8988T (cell line): ENCODE measurements at regions not wholly inside any gene's neighbourhood (a gene's known extent, or its start where the extent isn't known, plus 50 kb on each side); places are given as distances from the start of the nearest gene placed in this dataset.
"Not testable (repeated sequence)": the region's sequence is repeated elsewhere in the genome, so short reads cannot be mapped to it uniquely, and the experiment has no call there.

ENCODE experiments used
- DNase-seq: peaks from one replicate; pipeline ENCODE4 v3.0.0; 2011

DNA sequence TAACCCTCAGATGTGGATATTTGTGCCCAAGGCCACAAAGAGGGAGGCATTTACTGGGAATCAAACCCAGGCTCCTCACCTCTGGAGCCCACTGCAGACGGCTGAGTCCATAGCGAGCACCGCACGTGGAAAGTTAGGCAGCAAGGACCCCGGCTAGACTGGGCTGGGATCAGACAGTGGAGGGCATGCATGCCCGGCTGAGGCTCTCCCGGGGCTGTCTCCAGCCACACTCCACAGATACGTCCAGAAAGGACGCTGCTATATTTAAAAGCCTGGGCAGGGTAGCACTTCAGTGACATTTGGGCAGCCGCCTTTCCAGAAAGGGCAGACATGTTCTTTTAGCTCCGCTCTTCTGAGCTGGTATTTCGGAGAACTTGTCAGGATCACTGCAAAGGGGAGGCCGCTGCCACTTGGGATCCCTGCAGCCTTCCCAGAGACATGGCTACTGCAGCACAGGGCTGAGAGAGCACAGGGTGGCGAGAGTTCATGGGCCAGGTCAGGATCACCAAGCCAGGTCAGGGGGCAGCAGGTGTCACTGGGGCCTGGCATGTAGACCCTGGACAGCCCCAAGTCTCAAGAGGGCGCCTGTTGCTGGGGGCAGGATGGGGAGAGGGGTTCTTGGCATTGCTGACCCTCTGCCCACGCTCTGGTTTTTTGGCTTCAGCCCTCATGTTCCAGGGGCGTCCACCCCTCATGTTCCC lies 121.7 kb downstream of the PHETA1 start:
- DNase-seq, result no peak

DNA sequence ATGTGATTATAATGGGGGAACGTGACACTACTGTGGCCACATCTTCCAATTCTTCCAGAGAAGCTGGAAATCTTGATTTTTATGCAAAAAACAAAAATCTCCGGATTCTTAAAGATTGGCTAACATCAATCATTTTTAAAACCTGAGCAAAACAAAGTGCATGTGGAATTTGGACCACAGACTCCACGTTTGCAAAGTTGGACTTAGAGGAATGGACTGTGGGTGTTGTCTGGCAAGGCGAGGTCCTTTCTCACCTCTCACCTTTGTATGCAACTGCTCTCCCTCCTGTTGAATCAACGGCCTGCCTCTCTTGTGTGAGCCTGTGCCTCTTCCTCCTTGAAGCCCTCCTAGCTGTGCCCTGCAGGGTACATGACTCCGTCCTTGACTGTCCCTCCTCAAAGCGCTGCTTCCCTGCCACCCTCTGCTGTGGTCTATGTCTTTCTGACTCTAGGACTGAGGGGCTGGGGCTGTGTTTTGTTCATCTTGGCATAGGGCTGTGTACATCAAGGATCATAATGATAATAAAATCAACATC lies 122.4 kb downstream of the PHETA1 start:
- DNase-seq, result no peak

DNA sequence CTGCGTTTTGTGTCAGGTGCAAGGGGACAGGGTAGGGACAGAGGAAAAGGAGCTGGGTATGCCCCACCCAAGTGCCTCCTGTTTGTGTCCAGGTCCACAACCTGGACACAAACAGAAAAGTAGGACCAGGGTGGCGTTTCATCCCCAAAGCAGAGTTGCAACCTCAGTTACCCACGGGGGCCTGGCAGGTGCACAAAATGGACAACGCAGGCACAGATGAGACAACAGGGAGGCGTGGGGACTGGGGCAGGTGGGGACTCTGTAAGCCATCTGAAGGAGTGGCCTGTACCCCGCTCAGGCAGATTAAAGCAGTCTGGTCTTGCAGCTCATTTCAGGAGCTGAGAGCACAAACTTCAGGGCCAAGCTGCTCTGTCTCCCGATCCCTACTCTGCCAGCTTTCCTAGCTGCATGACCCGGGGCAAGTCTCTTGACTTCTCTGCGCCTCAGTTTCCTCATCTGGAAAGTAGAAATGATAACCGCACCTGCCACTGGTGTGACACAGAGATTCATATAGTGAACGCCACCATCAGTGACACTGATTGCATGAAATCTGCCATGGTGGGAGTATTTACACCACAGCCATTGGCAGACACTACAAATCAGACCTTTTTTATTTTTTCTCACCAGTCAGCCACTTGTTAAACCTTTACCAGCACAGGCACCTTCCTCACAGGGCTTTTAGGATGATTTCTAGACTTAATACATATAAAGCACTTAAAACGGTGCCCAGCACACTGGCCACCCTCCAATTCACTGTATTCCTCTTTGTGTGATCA lies 123.0 kb downstream of the PHETA1 start:
- DNase-seq, result no peak

DNA sequence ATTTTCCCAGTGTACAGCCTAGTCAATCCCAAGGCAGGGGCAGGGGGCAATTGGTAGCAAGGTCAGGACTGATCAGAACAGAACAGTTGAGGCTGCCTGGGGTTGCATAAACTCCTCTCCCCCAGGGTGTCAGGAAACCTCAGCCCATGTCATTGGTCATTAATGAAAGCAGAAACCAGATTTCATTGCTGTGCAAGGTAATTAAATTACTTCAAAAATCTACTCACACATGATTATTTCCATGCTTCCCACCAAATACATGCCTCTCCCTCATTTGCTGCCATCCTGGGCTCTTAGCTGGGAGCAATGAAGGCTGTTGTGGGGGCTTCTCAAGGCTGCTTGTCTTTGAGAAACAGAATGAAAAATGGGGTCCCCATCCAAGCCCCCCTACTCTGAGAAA lies 124.2 kb downstream of the PHETA1 start:
- DNase-seq, result no peak

- not testable (repeated sequence) for DNase-seq
Observed at GRCh38 chr12:111242817-111243216, 126.1 kb downstream of the PHETA1 start.

DNA sequence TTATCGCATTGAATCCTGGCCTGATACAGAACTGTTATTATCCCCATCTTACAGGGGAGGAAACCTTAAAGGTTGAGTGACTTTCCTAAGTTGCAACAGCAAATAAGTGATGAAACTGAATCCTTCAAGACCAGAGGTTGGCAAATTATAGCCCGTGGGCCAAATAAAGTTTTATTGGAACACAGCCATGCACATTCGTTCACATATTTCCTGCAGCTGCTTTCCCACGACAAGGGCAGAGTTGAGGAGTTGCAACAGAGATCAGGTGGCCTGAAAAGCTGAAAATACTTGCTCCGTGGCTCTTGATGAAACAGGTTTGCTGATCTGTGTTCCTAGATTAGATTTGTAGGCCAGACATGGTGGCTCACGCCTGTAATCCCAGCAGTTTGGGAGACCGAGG lies 126.7 kb downstream of the PHETA1 start:
- DNase-seq, result no peak

DNA sequence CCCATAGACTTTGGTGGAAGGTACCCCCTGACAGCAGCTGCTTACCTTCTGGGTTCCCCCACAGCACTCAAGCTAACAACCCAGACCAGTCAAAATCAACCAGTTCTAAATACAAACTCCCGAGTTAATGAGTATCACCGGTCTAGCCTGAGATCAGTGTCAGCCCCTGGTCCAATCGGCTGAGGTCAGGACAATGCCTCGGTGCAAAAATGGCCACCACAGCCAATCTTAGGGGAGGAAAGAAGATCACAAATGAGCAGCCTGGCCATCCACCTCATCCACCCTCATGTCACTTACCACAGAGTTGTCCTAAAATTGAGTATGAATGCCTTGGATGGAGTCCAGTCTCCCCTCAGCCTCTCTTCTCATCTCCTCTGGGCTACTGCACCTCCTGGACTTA lies 128.5 kb downstream of the PHETA1 start:
- no peak for DNase-seq

- no peak for DNase-seq
Observed at GRCh38 chr12:111239235-111239634, 129.7 kb downstream of the PHETA1 start.

GRCh38 chr12:111238075-111238734 lies 130.7 kb downstream of the PHETA1 start:
- DNase-seq, result no peak

DNA sequence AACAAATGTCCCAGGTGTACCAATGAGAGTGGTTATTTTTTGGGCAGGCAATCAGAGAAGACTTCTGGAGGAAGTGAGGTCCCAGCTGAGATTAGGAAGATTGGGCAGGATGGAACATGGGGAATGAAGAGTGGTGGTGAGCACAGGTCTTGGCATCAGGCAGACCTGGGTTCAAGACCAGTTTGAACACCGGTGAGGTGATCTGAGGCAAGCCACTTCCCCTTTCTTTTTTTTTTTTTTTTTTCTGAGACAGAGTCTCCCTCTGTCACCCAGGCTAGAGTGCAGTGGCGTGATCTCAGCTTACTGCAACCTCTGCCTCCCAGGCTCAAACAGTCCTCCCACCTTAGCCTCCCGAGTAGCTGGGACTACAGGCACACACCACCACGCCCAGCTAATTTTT lies 134.4 kb downstream of the PHETA1 start:
- DNase-seq, result not testable (repeated sequence)

- DNase-seq, result no peak
Observed at GRCh38 chr12:111233786-111234185, 135.1 kb downstream of the PHETA1 start.

GRCh38 chr12:111230649-111231048 lies 138.2 kb downstream of the PHETA1 start:
- DNase-seq, result no peak

GRCh38 chr12:111228916-111229666 lies 139.8 kb downstream of the PHETA1 start:
- no peak for DNase-seq

DNA sequence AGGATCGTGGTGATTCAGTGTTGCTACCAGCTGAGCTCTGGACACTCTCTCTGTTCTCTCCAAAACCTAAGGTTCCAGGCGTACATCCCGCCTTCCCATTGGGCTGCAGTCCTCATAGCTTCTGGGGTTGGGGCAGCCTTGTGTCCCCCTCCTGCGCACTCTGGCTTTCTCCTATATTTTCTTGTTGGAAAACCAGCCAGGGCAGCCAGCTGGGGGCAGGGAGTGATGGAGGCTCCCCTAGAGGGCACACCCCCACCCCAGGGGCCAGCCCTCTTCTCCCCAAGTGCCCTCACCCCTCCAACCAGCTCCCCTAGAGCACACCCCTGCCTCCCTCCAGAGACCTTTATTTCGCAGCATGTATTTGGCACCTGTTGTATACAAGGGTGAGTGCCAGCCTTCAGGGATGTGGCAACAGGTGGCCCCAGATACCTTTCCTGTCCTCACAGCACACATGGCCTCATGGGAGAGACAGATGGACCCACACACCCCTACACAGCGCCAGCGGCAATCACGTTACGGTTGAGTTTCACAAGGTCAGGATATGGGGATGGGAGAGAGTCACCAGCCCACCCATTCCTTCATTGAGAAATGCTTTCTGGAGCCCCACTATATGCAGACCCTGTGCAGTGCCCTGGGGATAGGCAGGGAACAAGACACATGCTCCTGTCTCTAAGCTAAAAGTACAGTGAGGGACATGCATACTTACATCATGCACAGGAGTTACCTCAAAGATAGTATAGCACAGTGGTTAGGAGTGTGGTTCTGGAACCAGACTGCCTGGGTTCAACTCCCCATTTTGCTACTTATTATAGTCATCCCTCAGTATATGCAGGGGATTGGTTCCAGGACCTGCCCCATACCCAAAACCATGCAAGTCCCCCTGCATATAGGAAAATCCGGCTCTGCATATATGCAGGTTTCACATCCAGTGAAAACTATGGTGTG lies 141.1 kb downstream of the PHETA1 start:
- no peak for DNase-seq

DNA sequence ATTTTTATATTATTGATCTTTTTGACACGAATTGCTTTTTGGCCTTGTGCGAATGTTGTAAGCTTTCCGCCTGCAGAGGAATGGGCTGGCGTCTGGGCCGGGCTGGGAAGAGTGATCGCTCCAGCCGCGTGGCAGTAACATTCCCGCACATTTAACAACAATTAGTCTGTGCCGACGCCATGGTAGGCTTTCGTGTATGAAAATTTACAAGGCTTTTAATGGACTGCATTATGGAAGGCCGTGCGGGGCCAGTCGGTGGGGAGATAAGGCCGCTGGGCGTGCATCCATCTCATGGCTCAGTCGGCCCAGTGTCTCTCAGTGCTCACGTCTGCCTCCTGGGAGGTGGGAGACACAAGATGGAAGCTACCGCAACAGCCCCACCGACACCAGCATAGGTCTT lies 142.2 kb downstream of the PHETA1 start:
- no peak for DNase-seq

DNA sequence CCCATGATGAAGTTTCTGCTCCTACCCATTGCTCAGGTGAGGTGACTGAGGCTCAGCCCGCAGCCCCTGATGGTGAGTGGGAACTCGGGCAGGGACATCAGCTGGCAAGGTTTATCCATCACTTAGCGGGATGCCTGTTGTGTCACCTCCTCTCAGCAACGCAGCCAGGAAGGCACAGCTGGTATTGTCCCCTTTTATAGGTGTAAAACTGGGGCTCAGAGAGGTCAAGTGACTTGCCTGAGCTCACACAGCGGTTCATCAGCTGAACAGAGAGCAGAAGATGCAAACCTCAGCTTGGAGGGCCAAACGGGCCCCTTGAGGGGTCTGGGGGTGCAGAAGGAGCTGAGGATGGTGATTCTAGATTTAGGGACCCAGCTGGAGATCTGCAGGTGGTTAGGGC lies 143.6 kb downstream of the PHETA1 start:
- no peak for DNase-seq

GRCh38 chr12:111224186-111225066 lies 144.5 kb downstream of the PHETA1 start:
- DNase-seq, result no peak

- no peak for DNase-seq
Observed at GRCh38 chr12:111222523-111222922, 146.4 kb downstream of the PHETA1 start.

- no peak for DNase-seq
Observed at GRCh38 chr12:111222027-111222414, 146.9 kb downstream of the PHETA1 start.
